Occipital lobe (tissue), 1 donor: ENCODE measurements at regions not wholly inside any gene's neighbourhood (a gene's known extent, or its start where the extent isn't known, plus 50 kb on each side); places are given as distances from the start of the nearest gene placed in this dataset.

Source experiments
- DNase-seq: peaks from one replicate; lab custom pipeline; 2025; lab: John Stamatoyannopoulos, UW

- no peak for DNase-seq
Observed at GRCh38 chr5:109469896-109470662, 60.3 kb upstream of the PJA2 start.

DNA sequence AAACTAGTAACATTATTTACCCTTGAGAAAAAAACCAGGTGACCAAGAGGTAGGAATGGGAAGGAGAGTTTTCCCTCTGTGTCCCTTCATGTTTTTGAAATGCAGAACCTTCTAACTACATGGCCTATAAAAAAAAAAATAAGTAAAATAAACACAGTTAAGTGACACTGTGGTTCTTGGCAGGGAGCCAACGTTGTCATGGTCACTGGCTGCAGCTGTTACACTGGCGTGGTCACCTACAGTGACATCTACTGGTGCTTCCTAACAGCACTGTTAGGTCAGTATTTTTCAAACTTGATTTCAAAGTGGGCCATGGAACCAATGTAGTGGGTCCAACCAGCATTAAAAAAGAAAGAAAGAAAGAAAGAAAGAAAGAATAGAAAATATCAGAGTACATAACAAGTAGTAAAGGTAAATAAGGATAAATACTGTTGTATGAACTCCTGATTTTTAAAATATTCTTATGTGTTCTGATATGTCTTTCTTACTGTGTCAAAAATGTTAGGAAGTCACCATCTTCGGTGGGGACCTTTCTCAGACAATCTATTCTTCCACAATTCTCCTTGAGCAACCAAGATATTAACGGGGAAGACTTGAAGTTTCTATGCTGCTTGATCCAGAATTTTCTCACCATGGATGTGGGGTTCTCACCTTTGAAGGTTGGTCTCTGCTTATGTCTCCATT lies 59.1 kb upstream of the PJA2 start:
- DNase-seq, result peak; percentile 50

DNA sequence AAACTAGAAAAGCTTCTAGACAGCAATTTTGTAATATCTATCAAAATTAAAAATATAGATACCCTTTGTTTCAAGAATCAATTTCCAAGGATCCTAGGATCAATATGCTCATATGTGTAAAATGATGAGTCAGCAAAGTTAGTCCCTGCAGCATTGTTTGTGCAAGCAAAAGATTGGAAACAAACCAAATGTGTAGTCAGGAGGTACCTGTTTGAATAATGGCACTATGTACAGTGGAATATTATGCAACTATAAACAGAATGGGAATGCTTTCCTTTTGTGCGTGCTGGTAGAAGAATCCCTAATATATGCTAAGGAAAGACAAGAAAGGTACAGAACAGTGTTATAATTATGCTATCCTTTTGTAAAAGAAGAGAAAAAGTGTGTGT lies 58.5 kb upstream of the PJA2 start:
- DNase-seq, result no peak

GRCh38 chr5:109467058-109467457 lies 57.3 kb upstream of the PJA2 start:
- DNase-seq, result no peak
